ENCODE measurements at regions not wholly inside any gene's neighbourhood (a gene's known extent, or its start where the extent isn't known, plus 50 kb on each side); places are given as distances from the start of the nearest gene placed in this dataset.

DNA sequence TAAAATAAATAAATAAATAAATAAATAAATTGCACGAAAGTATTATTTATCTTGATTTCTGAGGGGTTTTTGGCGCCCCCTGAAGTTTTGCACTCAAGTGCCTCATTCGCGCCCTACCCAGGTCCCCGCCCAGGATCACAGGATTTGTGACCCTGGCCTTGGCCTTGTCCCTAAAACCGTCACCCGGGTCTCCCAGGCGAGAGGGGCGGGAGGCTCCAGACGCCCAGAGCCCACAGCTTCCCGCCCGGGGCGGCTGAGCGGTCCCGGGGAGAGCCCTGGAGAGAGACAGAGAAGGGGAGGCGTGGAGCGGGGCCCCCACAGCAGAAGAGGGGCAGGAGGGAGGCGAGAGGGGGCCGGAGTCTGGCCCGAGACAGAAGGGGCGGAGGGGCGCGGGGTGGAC is 91.8 kb upstream of the CASZ1 start:
- Histone ChIP-seq H3K36me3 (ENCODE audit: low read depth) (no peaks in the 10 kb centered on the region), H3K4me3 (no peak overlapping the region), H3K9me3 (no peaks in the 10 kb centered on the region), H3K4me1 (ENCODE audit: low read depth) (no peaks in the 10 kb centered on the region)
- TF ChIP-seq, protein P1, sequence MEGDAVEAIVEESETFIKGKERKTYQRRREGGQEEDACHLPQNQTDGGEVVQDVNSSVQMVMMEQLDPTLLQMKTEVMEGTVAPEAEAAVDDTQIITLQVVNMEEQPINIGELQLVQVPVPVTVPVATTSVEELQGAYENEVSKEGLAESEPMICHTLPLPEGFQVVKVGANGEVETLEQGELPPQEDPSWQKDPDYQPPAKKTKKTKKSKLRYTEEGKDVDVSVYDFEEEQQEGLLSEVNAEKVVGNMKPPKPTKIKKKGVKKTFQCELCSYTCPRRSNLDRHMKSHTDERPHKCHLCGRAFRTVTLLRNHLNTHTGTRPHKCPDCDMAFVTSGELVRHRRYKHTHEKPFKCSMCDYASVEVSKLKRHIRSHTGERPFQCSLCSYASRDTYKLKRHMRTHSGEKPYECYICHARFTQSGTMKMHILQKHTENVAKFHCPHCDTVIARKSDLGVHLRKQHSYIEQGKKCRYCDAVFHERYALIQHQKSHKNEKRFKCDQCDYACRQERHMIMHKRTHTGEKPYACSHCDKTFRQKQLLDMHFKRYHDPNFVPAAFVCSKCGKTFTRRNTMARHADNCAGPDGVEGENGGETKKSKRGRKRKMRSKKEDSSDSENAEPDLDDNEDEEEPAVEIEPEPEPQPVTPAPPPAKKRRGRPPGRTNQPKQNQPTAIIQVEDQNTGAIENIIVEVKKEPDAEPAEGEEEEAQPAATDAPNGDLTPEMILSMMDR (IDR thresholded peaks at IDR 0.05): no peak
- intact Hi-C loops (cut with DNase I, micrococcal nuclease): no loop called here
- ATAC-seq (no peak), DNase-seq (no peak)

DNA sequence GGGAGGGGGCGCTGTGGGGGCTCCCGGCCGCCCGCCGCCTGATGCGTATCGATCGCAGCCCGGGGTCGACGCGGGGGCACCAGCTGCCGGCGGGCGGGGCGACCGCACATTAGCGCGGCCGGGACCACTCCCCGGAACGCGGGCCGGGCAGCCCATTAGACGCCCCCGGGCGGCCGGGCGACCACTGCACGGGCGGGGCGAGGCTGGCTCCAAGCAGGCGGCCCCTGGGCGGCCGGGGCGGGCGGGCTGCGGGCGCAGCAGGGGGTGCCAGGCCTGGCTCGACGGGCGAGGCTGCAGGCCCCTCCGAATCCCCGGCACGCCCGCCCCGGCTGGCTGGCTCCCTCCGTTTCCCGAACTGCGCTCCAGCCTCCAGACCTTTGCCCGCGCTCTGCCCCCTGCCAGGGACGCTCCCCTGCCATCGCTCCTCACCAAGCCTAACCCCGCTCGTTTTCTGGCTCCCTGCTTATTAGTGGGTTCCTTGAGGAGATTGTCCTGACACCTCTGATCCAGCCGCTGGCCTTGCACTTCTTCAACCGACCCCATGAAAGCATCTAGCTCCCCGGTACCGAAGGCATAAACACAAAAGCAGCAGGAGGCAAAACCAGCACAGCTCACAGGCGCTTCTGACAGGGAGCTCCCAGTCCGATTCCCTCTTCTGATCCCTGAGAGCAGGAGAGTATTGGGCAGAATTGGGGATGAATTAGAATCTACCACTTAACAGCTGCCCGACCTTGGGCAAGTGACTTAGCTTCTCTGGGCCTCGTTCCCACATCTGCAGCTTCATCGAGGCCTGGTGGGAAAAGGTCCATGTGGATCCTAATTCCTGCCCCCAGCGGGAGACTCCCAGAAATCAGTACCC is 92.6 kb upstream of the CASZ1 start:
- TF ChIP-seq, protein P1 (IDR thresholded peaks at IDR 0.05): no peak
- H3K4me1 ChIP-seq (ENCODE audit: low read depth): no peaks in the 10 kb centered on the region
- intact Hi-C loops (cut with DNase I, micrococcal nuclease): no loop called here
- DNase-seq (no peak), ATAC-seq (no peak)
- no peaks in the 10 kb centered on the region for H3K36me3 ChIP-seq (ENCODE audit: low read depth)
- H3K9me3 ChIP-seq: no peaks in the 10 kb centered on the region
- H3K4me3 ChIP-seq: no peak overlapping the region

DNA sequence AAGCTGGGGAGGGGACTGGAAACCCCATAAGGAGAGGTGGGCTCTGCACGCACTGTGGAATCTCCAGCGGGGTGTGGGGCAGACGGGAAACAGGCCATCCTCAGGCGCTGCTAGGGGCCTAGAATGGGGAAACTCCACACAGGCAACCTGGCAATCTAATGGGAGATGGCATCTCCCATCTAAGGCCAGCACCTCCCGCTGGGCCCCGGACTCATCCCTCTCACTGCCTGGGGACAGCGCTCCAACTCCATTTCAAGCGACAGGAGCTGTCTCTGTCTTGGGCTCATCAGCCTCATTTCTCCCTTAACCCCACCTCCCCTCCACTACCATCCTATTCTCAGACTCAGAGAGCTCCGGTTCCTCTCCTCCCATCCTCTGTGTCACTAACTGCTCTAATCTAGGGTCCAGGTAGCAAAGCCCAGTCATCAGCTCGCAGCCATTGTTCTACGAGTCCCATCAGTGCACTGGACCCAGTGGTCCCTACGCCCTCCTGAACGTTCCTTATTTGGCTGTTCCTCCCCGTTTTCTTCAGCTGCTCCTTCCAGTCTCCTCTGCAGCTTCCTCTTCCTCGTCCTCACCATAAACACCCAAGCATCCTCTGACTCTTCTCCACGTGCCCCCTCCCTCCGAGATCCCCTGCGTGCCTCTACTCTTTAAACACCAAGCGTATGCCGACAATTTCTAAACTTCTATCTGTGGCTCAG is 93.4 kb upstream of the CASZ1 start:
- DNase-seq (no peak), ATAC-seq (no peak)
- TF ChIP-seq, protein P1 (IDR thresholded peaks at IDR 0.05): no peak
- no peaks in the 10 kb centered on the region for H3K4me1 ChIP-seq (ENCODE audit: low read depth)
- H3K36me3 ChIP-seq (ENCODE audit: low read depth): no peaks in the 10 kb centered on the region
- H3K4me3 ChIP-seq: no peak overlapping the region
- H3K9me3 ChIP-seq: no peaks in the 10 kb centered on the region
- intact Hi-C loops (cut with DNase I, micrococcal nuclease): no loop called here

DNA sequence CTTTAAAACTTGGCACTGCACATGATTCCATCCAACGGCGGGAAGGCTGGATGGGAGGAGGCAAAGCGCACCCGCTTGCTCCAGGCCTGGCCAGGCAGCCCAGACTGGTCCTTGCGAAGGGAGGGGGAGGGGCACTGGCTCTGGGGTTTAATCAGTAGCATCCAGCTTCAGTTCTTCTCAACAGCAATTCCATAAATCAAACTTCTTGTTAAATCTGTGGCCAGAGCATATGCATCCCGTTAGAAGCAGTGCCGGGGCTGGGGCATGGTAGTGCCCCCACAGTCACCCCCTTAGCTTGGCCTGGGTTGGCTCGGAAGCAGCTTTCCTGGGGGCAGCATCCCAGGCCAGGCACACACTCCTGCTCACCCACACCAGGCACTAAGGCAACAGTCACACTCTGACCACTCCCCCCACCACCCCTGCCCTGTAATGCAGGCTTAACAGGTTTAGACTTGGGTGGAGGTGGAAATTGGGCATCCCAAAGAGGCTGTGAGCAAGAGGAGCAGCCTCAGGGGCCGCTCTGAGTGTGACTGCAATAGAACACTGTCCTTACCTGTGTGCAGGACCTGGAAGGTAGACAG is 94.1 kb upstream of the CASZ1 start:
- TF ChIP-seq, protein P1 (IDR thresholded peaks at IDR 0.05): no peak
- Histone ChIP-seq H3K4me1 (ENCODE audit: low read depth) (no peaks in the 10 kb centered on the region), H3K9me3 (no peaks in the 10 kb centered on the region), H3K4me3 (no peak overlapping the region), H3K36me3 (ENCODE audit: low read depth) (no peaks in the 10 kb centered on the region)
- intact Hi-C loops (cut with DNase I, micrococcal nuclease): no loop called here
- ATAC-seq: no peak
- no peak for DNase-seq

DNA sequence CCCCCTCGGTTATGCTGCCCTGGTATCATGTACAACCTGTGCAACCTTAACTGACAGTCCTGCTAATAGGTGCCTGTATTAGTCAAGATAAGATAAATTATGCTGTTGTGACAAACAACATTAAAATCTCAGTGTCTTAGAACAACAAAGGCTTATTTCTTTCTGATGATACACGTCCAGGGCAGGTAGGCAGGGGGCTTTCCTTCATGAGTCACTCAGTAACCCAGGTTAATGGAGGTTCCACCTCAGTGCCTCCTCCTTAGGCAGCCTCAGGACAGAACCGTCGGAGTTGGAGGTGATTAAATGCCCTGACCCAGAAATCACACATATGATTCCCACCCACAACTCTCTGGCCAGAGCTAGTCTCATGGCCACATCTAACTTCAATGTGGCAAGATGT is 94.6 kb upstream of the CASZ1 start:
- Histone ChIP-seq H3K4me3 (no peak overlapping the region), H3K4me1 (ENCODE audit: low read depth) (no peaks in the 10 kb centered on the region), H3K9me3 (no peaks in the 10 kb centered on the region), H3K36me3 (ENCODE audit: low read depth) (no peaks in the 10 kb centered on the region)
- ATAC-seq: no peak
- TF ChIP-seq, protein P1 (IDR thresholded peaks at IDR 0.05): no peak
- no peak for DNase-seq
- intact Hi-C loops (cut with DNase I, micrococcal nuclease): no loop called here

Measured in mucosa of descending colon (tissue), 3 donors.